ENCODE measurements at regions not wholly inside any gene's neighbourhood (a gene's known extent, or its start where the extent isn't known, plus 50 kb on each side); places are given as distances from the start of the nearest gene placed in this dataset.

DNA sequence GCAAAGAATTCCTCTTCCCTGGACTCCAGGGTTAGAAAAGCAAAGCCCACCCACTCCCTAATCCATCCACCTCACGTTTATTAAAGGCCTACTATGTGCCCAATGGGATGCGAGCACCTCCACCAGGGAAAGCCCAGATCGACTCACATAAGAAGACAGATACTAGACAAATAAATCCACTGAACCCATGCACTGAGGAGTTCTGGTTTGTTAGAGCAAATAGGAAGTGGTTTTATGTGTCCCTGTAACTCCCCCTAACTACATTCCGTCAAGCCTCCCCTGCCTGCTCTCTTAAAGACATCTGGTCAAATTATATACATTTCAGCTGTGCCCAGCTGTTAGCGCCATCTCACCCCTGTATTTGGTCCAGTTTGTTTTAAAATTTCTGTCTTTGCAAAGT, 218.5 kb upstream of the RPL38 start:
- in situ Hi-C loops (cut with HindIII; ENCODE audit: low sequenced_read_pairs) = no loop called here
- DNase-seq (ENCODE audit: low spot score) = no peak

DNA sequence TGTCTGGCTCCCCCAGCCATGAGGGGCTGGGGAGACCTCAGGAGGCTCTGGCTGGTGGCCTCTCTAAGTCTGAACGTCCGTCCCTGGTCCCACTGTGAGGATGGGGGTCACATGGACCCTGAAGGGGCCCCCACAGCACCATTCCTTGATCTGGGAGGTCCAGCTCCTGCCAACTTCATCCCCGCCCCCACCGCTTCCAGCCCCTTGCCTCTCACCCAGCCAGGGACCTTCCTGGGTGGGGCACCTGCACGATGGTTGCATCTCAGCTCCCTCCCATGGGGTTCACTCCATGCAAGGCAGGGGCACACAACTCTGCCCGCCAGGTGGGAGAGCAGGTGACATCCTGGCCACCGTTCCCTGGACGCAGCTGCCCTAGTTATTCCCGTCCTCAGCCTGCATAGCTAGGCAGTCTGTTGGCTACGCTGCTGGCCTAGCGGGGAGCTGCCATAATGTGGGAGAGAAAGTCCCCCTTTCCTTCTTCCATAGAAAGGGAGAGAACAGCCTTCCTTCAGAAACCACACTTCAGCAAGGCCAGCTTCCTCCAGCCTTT, 217.9 kb upstream of the RPL38 start:
- no peak for DNase-seq (ENCODE audit: low spot score)
- in situ Hi-C loops (cut with HindIII; ENCODE audit: low sequenced_read_pairs) = no loop called here

DNA sequence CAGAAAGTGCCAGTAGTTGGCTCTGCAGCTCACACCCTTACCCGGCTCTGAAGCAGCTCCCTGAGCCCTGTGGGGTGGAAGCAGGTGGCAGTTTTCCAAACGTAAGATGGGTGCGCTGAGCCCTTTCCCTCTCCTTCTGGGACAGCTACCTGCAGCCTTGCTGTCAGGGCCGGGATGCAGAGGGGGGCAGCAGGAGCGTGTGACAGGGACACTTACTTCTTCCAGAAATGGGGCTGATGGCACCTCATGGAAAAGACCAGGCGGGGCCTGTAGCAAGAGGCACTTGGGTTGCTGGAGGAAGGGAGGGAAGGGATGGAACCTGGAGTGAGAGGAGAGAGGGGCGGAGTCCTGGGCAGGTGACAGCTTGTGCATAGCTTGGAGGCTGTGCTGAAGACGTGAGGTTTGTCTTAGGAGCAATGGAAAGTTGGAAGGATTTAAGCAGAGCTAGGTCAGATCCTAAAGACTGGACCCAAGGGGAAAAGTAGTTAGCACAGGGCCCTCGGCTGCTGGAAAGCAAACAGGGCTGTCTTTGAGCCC, 216.8 kb upstream of the RPL38 start:
- DNase-seq (ENCODE audit: low spot score) = no peak
- in situ Hi-C loops (cut with HindIII; ENCODE audit: low sequenced_read_pairs) = no loop called here

DNA sequence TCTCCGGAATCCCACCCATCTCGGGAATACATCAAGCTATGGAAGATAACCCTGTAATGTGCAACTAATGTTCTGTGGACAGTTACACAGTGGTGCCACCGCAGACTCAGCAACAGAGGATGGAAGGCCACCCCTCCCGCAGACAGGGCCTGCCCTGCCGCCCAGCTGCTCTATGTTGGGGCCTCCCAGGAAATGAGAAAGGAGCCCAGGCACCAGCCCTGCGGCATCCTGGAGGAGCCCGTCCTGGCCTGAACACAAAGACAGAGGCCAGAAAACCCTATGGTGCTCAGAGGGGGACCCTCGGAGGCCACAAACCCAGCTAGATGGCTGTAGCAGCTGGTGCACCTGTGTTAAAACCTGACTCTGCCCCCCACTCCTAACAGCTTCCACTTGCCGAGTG, 216.1 kb upstream of the RPL38 start:
- no peak for DNase-seq (ENCODE audit: low spot score)
- in situ Hi-C loops (cut with HindIII; ENCODE audit: low sequenced_read_pairs) = no loop called here

DNA sequence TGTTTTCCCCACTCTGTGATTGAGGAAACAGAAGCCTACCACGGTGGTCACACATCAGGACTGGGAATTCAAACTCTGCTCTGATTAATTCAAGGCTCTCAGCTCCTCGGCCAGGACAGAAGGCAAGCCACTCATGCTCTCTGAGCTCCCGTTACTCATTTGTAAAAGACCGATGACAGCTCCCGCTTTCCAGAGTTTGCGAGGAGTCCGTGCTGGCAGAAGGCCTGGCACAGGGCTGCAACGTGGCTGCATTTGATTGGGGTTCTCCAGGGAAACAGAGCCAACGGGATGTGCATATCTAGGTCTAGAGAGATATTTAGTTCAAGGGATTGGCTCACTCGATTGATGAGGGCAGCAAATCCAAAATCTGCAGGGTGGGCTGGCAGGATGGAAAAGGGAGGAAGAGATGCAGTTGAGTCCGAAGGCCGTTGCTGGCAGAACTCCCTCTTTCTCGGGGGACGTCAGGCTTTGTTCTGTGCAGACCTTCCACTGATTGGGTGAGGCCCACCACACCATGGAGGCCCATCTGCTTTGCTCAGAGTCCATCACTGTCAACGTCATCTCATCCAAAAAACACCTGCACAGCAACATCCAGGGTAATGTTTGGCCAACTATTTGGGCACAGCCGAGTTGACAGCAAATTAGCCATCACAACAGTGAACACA, 215.5 kb upstream of the RPL38 start:
- in situ Hi-C loops (cut with HindIII; ENCODE audit: low sequenced_read_pairs) = no loop called here
- DNase-seq (ENCODE audit: low spot score) = no peak

DNA sequence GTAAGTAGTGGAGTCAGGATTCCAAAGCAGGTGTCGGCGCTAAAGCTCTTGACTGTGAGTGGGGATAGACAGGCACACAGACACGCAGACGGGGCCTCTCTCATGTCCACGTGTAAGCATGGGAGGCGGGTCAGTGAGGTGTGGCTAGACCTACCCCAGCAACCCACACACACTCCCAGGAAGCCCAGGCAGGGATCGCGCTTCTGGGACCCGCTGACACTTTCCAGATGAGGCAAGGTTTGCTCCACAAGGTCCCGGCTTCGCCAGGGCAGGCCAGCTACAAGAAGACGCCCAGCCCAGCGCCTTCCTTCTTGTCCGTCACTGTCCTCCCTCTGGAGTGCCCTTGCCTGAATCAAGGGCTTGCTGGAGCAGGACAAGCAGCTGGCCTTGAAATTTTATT, 213.8 kb upstream of the RPL38 start:
- no peak for DNase-seq (ENCODE audit: low spot score)
- in situ Hi-C loops (cut with HindIII; ENCODE audit: low sequenced_read_pairs) = no loop called here

DNA sequence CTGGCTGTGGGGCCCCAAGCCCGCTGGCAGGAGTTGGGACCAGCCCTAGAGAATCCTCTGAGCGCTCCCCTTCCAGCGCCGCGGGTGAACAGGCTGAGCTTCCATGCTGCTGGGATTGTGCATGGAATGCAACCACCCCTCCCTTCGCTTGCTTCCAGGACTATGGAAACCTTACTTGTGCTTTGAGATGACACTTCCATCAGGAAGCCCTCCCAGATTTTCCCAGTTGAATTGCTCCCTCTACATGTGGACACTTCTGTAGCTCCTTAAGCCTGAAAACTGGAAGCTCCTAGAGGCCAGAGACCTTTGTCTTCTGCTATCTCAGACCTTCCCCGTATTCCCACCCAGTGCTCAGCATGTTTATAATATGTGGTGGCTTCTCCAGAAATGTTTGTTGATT, 213.2 kb upstream of the RPL38 start:
- in situ Hi-C loops (cut with HindIII; ENCODE audit: low sequenced_read_pairs) = no loop called here
- DNase-seq (ENCODE audit: low spot score) = no peak

DNA sequence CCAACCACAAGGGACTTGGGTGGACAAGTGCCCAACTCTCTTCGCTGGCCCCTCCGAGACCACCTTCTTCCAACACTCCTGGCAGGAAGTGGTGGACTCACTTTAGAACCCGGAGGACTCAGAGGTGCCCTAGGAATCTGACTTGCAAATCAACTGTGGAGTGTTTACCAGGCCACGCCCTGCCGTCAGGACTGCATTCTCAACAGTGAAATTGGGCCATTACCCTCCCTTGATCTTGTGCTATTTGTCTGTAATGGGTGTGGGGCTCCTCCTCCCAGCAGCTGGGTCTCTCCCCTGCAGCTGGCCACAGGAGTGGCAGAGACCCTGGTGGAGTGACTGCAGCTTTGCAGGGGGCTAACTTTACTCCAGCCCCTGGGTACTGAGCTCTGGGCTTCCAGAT, 212.2 kb upstream of the RPL38 start:
- in situ Hi-C loops (cut with HindIII; ENCODE audit: low sequenced_read_pairs) = no loop called here
- DNase-seq (ENCODE audit: low spot score) = no peak

DNA sequence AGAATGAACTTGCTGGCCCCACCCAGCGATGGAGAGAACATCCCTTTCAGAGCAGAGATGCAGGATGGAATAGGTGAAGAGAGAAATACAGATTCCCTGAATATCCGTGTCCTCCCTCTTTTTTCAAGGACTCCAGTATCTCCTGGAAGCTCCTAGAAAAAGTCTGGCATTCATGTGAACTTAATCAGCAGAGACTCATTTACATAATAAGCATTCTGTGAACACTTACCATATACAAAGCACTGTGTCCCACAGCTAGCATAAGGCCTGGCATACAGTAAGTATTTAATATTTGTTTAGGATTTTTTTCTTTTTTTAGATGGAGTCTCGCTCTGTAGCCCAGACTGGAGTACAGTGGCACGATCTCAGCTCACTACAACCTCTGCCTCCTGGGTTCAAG, 208.5 kb upstream of the RPL38 start:
- no peak for DNase-seq (ENCODE audit: low spot score)
- in situ Hi-C loops (cut with HindIII; ENCODE audit: low sequenced_read_pairs) = no loop called here

DNA sequence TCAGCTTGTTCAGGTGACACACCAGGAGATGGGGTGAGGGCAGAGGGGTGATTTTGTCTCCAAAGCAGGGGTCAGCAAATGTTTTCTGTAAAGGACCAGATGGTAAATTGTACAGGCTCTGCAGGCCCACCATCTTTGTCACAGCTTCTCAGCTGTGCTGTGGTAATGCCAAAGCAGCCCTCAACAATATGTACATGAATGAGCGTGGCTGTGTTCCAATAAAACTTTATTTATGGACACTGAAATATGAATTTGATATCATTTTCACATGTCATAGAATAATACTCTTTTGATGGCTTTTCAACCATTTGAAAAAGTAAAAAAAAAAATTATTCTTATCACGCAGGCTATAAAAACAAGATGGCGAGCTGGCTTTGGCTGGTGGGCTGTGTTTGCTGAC, 206.4 kb upstream of the RPL38 start:
- in situ Hi-C loops (cut with HindIII; ENCODE audit: low sequenced_read_pairs) = no loop called here
- no peak for DNase-seq (ENCODE audit: low spot score)

DNA sequence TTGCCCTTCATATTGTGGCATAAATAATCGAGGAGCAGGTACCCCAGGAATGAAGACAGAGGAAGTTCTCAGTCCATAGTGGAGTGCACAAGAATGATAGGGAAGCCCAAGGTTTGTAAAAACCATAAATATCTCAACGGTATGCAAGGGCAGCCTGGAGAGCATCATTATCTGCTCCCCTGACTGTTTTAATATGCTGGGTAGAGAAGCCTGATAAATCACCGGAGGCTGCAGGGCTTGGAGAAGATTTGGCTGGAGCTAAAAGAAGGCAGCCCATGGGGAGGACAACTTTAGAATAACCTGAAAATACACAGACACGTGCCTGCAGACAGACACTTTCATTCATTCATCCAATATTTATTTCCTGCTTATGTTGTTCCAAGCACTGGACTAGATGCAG, 205.2 kb upstream of the RPL38 start:
- DNase-seq (ENCODE audit: low spot score) = no peak
- in situ Hi-C loops (cut with HindIII; ENCODE audit: low sequenced_read_pairs) = no loop called here

DNA sequence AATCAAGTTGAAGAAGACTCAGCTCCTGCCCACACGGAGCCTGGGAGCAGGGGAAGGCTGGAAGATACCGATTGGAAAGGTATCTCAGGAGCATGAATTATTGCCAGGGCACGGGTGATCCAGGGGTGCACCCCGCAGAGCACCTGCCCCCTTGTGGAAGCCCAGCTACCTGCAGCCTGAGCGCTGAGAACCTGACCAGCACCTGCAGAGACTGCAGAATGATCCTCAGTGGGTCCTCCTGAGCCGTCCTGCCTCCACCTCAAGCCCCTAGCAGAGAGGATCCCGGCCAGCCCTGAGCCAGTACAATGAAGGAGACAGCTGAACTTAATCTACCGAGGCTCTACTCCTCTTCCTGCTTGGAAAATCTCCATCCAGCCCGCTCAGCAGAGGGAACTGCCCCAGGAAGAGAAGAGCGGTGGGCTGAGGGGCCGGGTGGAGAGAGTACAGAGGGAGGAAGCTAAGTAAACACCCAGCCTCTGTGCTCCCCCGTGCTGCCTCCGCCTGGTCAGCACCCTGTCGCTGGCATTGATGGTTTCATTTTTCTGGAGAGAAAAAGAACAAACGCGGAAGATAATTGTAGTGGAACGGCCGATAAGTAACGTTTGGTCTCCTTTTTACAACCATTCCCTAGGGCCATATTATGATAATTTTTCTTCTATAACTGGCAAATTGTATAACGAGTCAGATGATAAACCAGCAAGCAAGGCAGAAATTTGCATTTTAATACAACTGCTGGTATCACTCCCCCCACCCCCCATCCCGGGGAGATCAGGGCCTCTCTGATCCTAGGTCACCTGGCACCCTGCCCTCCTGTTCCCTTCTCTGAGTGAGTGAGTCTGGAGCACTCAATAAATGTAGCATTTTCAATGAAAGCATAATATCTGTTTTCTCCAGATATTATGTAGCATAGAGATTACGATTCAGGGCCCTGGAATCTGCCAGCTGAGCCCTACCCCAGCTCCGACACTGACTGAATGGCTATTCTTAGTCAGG, 204.5 kb upstream of the RPL38 start:
- no peak for DNase-seq (ENCODE audit: low spot score)
- in situ Hi-C loops (cut with HindIII; ENCODE audit: low sequenced_read_pairs) = no loop called here

DNA sequence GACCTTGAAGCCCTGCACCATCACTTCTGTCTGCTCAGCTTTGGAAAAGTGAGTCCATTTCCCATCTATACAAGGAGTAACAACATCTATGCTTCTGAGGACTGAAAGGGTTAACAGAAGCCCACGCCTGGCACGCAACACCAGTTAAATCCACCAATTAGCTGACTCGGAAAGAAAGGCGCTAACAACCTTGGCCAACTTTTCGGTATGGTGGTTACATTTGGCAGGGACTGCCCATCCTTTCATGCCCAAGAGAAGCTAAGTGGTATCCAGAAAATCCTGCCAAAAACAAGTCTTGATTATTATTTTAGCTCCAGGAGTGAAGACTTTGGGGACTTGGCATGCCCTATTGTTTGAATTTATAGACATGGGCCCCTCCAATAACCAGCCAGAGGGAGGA, 202.3 kb upstream of the RPL38 start:
- DNase-seq (ENCODE audit: low spot score) = no peak
- in situ Hi-C loops (cut with HindIII; ENCODE audit: low sequenced_read_pairs) = no loop called here

DNA sequence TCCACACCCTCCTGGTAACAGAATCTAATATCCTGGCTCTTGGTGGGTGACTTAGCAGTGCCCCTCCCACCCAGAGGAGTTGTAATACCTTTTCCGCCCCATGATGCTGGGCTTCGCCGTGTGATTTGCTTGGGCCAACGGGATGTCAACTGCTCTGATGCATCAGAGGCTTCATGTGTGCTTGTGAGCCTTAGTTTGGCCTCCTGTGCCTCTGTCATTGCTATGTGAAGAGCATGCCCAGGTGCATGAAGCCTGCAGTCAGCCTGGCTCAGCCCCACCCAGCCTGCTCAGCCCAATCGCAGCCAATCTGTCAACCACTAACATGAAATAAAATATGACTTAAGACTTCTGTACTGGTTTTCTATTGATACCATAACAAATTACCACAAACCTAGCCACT, 201.2 kb upstream of the RPL38 start:
- no peak for DNase-seq (ENCODE audit: low spot score)
- in situ Hi-C loops (cut with HindIII; ENCODE audit: low sequenced_read_pairs) = no loop called here

DNA sequence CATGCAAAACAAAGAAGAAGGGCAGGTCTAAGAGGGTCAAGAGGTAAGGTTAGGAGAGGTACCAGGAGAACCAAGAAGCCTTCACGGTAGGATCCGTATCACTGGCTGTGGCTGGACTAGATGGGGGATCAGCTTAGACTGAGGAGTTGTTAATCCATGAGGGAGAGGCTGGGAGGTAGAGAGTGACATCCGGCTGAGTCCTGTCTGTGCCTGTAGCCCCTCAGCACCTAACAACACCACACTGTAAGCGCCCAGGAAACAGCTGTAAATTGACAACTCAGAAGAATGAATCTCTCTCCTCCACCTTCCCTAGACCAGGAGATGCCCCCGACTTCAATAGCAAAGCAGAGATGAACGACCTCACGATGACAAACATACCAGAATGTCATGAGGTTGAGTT, 199.4 kb upstream of the RPL38 start:
- no peak for DNase-seq (ENCODE audit: low spot score)
- in situ Hi-C loops (cut with HindIII; ENCODE audit: low sequenced_read_pairs) = no loop called here

DNA sequence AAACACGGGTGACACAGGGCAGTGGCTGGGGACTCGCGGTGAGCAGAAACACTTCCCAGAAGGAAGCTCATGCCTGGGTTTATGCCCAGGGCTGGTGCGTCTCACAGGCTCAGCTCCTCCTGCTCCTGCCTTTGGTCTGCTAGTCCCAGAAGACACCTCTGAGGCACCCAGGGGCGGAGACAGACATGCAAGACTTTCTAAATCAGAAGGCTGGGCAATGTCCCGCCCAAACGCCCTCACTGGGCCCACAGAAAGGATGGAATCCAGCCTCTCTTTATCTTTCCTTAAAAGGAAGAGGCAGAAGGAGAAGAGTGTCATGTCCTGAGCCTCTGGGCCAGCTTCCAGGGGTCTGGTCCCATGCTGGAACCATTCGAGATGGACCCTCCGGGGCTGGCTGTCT, 197.7 kb upstream of the RPL38 start:
- in situ Hi-C loops (cut with HindIII; ENCODE audit: low sequenced_read_pairs) = no loop called here
- no peak for DNase-seq (ENCODE audit: low spot score)

DNA sequence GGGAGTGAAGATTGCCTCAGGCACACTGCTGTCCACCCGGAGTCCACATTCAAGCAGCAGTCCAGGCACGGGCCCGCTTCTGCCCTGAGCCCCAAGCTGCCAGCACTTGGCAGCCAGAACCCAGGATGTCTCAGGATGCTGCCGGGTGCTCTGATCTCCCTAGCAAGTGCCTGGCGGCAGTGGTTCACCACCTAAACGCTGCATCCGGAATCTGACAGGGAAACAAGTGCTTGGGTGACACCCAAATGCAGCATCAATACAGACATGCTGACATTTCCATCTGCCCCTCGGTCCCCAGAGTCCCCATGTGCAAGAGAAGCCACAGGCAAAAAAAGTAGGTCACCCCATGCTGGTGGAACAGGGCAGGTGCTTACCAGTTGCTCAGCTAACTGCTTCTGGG, 197.1 kb upstream of the RPL38 start:
- peak; percentile 65 for DNase-seq (ENCODE audit: low spot score)
- in situ Hi-C loops (cut with HindIII; ENCODE audit: low sequenced_read_pairs) = no loop called here

DNA sequence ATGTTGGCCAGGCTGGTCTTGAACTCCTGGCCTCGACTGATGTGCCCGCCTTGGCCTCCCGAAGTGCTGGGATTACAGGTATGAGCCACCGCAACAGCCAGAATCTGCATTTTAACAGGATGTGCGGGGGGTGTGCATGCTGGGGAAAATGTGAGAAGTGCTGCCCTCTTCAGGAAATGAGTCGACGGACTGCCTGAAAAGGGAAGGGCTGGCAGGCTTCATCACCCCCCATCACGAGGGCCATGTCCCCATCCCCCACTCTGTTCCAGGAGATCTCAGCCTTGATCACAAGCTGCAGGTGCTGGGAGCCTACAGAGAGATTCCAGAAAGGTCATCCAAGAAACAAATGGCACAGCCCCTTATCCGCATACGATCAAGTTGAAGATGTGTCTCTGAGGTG, 195.3 kb upstream of the RPL38 start:
- no peak for DNase-seq (ENCODE audit: low spot score)
- in situ Hi-C loops (cut with HindIII; ENCODE audit: low sequenced_read_pairs) = no loop called here

DNA sequence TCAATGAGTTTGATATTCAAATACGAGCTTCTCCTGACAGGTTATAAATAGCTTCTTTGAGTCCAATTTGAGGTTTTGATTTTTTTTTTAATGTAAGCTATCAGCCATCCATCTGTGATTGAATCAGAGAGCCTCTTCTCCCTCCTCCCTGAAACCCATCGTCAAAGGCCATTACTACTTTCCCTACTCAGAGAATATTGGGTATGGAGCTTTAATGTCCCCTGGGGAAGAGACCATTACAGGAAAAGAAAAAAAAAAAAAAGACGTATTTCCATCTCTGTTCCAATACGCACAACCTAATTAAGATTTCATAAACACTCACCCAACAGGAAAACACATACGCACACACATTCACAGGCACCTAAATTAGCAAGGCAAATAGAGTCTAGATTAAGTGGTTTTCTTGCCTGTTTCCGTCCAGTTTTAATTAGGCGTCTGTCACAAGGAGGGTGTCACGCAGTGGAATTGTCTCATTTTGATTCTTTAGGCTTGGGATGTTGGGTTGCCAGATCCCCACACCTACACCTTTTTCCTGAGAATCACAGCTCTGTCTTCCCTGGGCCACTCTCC, 194.3 kb upstream of the RPL38 start:
- in situ Hi-C loops (cut with HindIII; ENCODE audit: low sequenced_read_pairs) = no loop called here
- no peak for DNase-seq (ENCODE audit: low spot score)

DNA sequence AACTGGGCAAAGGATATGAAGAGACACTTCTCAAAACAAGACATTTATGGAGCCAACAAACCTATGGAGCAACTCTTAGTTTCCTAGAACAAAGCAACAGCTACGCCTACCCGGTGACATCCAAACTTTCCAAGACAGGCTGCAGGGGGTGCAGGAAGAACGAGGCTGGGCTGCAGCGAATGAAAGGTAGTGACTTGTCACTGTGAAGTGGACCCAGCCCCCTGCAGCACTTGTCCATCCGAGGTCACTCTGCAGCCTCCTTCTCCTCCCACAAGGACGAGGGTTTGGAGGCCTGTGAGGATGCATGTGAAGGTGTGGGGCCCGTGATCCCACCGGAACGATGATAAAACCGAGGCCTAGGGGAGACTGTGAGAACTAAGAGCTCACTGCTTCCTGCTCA, 192.6 kb upstream of the RPL38 start:
- in situ Hi-C loops (cut with HindIII; ENCODE audit: low sequenced_read_pairs) = no loop called here
- no peak for DNase-seq (ENCODE audit: low spot score)
